ENCODE measurements at regions not wholly inside any gene's neighbourhood (a gene's known extent, or its start where the extent isn't known, plus 50 kb on each side); places are given as distances from the start of the nearest gene placed in this dataset.

DNA sequence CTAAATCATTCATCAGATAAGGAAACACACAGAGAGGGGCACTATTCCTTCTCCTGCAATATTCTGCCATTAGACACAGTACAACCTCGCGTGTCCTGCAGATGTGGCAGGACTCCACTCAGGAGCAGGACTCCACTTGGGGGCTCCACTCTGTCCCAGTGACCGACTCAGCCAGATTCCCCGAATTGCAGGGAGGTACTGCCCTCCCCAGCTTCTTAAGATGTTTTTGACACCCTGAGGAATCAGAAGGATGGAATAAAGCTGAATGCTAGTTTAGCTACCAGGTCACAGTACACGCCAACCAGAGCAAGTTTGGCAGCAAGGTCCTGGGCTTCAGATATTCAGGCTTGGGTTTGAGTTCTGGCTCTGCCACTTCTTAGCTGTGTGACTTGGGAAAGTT is 99.3 kb upstream of the USP47 start:
- TF ChIP-seq, protein P1, sequence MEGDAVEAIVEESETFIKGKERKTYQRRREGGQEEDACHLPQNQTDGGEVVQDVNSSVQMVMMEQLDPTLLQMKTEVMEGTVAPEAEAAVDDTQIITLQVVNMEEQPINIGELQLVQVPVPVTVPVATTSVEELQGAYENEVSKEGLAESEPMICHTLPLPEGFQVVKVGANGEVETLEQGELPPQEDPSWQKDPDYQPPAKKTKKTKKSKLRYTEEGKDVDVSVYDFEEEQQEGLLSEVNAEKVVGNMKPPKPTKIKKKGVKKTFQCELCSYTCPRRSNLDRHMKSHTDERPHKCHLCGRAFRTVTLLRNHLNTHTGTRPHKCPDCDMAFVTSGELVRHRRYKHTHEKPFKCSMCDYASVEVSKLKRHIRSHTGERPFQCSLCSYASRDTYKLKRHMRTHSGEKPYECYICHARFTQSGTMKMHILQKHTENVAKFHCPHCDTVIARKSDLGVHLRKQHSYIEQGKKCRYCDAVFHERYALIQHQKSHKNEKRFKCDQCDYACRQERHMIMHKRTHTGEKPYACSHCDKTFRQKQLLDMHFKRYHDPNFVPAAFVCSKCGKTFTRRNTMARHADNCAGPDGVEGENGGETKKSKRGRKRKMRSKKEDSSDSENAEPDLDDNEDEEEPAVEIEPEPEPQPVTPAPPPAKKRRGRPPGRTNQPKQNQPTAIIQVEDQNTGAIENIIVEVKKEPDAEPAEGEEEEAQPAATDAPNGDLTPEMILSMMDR (IDR thresholded peaks at IDR 0.05; ENCODE audit: extremely low read depth in 1 of 2, insufficient read depth in 1 of 2, low read depth in 1 of 2, low read length in 2 of 2) = no peak
- TF ChIP-seq POLR2AphosphoS5 (IDR thresholded peaks at IDR 0.05; ENCODE audit: insufficient read depth, low read depth, low read length) = no peak
- TF ChIP-seq POLR2A (IDR thresholded peaks at IDR 0.05; ENCODE audit: low read depth, low read length) = no peak
- no peak for TF ChIP-seq EZH2 (IDR thresholded peaks at IDR 0.05; ENCODE audit: borderline replicate concordance, low read depth, low read length, severe bottlenecking)
- TF ChIP-seq, protein P2, sequence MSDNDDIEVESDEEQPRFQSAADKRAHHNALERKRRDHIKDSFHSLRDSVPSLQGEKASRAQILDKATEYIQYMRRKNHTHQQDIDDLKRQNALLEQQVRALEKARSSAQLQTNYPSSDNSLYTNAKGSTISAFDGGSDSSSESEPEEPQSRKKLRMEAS (IDR thresholded peaks at IDR 0.05; ENCODE audit: insufficient read depth, insufficient read length) = no peak
- no peak for TF ChIP-seq GATA2 (IDR thresholded peaks at IDR 0.05; ENCODE audit: insufficient read depth, insufficient read length, low read depth, low read length)
- no peak for TF ChIP-seq FOS (IDR thresholded peaks at IDR 0.05; ENCODE audit: borderline replicate concordance, insufficient read depth, low read length)

Measured in endothelial cell of umbilical vein (primary cell).